GM23338 (cell line): ENCODE measurements at regions not wholly inside any gene's neighbourhood (a gene's known extent, or its start where the extent isn't known, plus 50 kb on each side); places are given as distances from the start of the nearest gene placed in this dataset.
A peak's percentile ranks its signal among the peaks of the same experiment; 100 is the strongest.

Source experiments
- ATAC-seq: fragments of 200-7000 bp; cut with Tn5 transposase; 3 replicates; pipeline ENCODE4 v1.9.1; 2020
- DNase-seq: peaks from one replicate; pipeline ENCODE4 v3.0.0-alpha.2; 2015; ENCODE audit warnings: low spot score
- H2AFZ ChIP-seq: fragments of 200-600 bp; sonication (generic); 2 replicates; pipeline ENCODE4 v1.8.0; 2016; ENCODE audit warnings: antibody characterized with exemption, mild to moderate bottlenecking, moderate library complexity
- H3F3A ChIP-seq: fragments of 200-600 bp; sonication (generic); replicated peaks from 2 replicates; pipeline ENCODE4 v1.8.0; 2017; ENCODE audit warnings: antibody characterized with exemption, mixed run types, low read depth
- H3K27ac ChIP-seq: fragments of 200-600 bp; sonication (generic); 2 replicates; pipeline ENCODE4 v1.6.1; 2016; ENCODE audit warnings: low read depth
- H3K27me3 ChIP-seq: fragments of 200-600 bp; sonication (generic); 2 replicates; pipeline ENCODE4 v1.8.0; 2016; ENCODE audit warnings: mild to moderate bottlenecking, mixed run types, moderate library complexity; ENCODE audit not compliant: insufficient read depth
- H3K36me3 ChIP-seq: fragments of 200-600 bp; sonication (generic); 2 replicates; pipeline ENCODE4 v1.8.0; 2016; ENCODE audit warnings: mild to moderate bottlenecking; ENCODE audit not compliant: insufficient read depth
- H3K4me1 ChIP-seq: fragments of 200-600 bp; sonication (generic); 2 replicates; pipeline ENCODE4 v1.8.0; 2016; ENCODE audit warnings: mild to moderate bottlenecking, moderate library complexity; ENCODE audit not compliant: insufficient read depth
- H3K4me2 ChIP-seq: fragments of 200-600 bp; sonication (generic); 2 replicates; pipeline ENCODE4 v1.7.1; 2017; ENCODE audit warnings: mixed run types
- H3K4me3 ChIP-seq: fragments of 200-600 bp; sonication (generic); 2 replicates; pipeline ENCODE4 v1.6.1; 2016; ENCODE audit warnings: mixed run types
- H3K79me2 ChIP-seq: fragments of 200-600 bp; sonication (generic); replicated peaks from 2 replicates; pipeline ENCODE4 v1.8.0; 2017; ENCODE audit warnings: mild to moderate bottlenecking; ENCODE audit not compliant: insufficient read depth
- H3K9me2 ChIP-seq: fragments of 200-600 bp; sonication (generic); 2 replicates; pipeline ENCODE4 v1.8.0; 2017; ENCODE audit not compliant: insufficient read depth
- H4K20me1 ChIP-seq: fragments of 200-600 bp; sonication (generic); replicated peaks from 2 replicates; pipeline ENCODE4 v1.8.0; 2017; ENCODE audit warnings: mild to moderate bottlenecking; ENCODE audit not compliant: insufficient read depth
- H3K27ac Mint-ChIP-seq: 2 replicates; pipeline ENCODE4 v1.8.0; 2020; ENCODE audit warnings: inconsistent platforms, mild to moderate bottlenecking, moderate library complexity, mixed read lengths
- H3K27me3 Mint-ChIP-seq: 3 replicates; pipeline ENCODE4 v1.8.0; 2022; ENCODE audit warnings: low read depth, mild to moderate bottlenecking, moderate library complexity, mixed read lengths, inconsistent platforms; ENCODE audit not compliant: insufficient read depth, poor library complexity
- H3K36me3 Mint-ChIP-seq: 3 replicates; pipeline ENCODE4 v1.8.0; 2021; ENCODE audit warnings: low read depth, mild to moderate bottlenecking, inconsistent platforms, moderate library complexity, mixed read lengths
- H3K4me1 Mint-ChIP-seq: 3 replicates; pipeline ENCODE4 v1.8.0; 2020; ENCODE audit warnings: mild to moderate bottlenecking, inconsistent platforms, mixed read lengths
- H3K4me3 Mint-ChIP-seq: 3 replicates; pipeline ENCODE4 v1.8.0; 2021; ENCODE audit warnings: moderate library complexity, mild to moderate bottlenecking, inconsistent platforms, mixed read lengths
- H3K9me3 Mint-ChIP-seq: 3 replicates; pipeline ENCODE4 v1.8.0; 2020; ENCODE audit warnings: moderate library complexity, mild to moderate bottlenecking, inconsistent platforms, mixed read lengths
- CREB1 ChIP-seq: fragments of 250-450 bp; sonication (Bioruptor Pico); IDR thresholded peaks from 2 replicates; pipeline ENCODE4 v1.5.0; 2020; ENCODE audit warnings: low read depth, mild to moderate bottlenecking, moderate library complexity
- CTCF ChIP-seq, 2 experiments: fragments of 200-600 bp in 1 of 2; sonication (generic) in 1 of 2; conservative IDR thresholded peaks; 2 replicates each; pipeline versions ENCODE4 v1.5.1 to v1.6.1; 2016 to 2017; ENCODE audit warnings: antibody characterized with exemption in 2 of 2, low read depth in 2 of 2, mild to moderate bottlenecking in 2 of 2, moderate library complexity in 1 of 2
- ETS1 ChIP-seq: IDR thresholded peaks from 2 replicates; pipeline ENCODE4 v1.6.1; 2016; ENCODE audit warnings: antibody characterized with exemption
- EZH2 ChIP-seq: fragments of 200-600 bp; sonication (generic); IDR thresholded peaks from one replicate; pipeline ENCODE4 v1.8.0; 2017; ENCODE audit warnings: antibody characterized with exemption, mild to moderate bottlenecking, low read depth; ENCODE audit not compliant: unreplicated experiment
- EZH2phosphoT487 ChIP-seq: fragments of 200-600 bp; sonication (generic); IDR thresholded peaks from one replicate; pipeline ENCODE4 v1.8.1; 2018; ENCODE audit warnings: antibody characterized with exemption; ENCODE audit not compliant: unreplicated experiment
- JUNB ChIP-seq: IDR thresholded peaks from one replicate; pipeline ENCODE4 v1.6.1; 2016; ENCODE audit warnings: antibody characterized with exemption; ENCODE audit not compliant: unreplicated experiment
- NANOG ChIP-seq: IDR thresholded peaks from 2 replicates; pipeline ENCODE4 v1.6.1; 2016; ENCODE audit warnings: antibody characterized with exemption, borderline replicate concordance
- POLR2AphosphoS5 ChIP-seq: IDR thresholded peaks from 2 replicates; pipeline ENCODE4 v1.6.1; 2016; ENCODE audit warnings: antibody characterized with exemption, low read depth
- REST ChIP-seq: IDR thresholded peaks from one replicate; pipeline ENCODE4 v1.6.1; 2018; ENCODE audit warnings: antibody characterized with exemption; ENCODE audit not compliant: unreplicated experiment
- STAT1 ChIP-seq: IDR thresholded peaks from one replicate; pipeline ENCODE4 v1.6.1; 2016; ENCODE audit warnings: antibody characterized with exemption; ENCODE audit not compliant: unreplicated experiment
- ZNF114 ChIP-seq: fragments of 250-450 bp; sonication (Bioruptor Pico); IDR thresholded peaks from 2 replicates; pipeline ENCODE4 v1.5.0; 2020; ENCODE audit warnings: mild to moderate bottlenecking, moderate library complexity
- ZNF331 ChIP-seq: fragments of 250-450 bp; sonication (Bioruptor Pico); IDR thresholded peaks from 2 replicates; pipeline ENCODE4 v1.5.0; 2020; ENCODE audit warnings: low read depth, mild to moderate bottlenecking, moderate library complexity
- ZNF462 ChIP-seq: fragments of 250-450 bp; sonication (Bioruptor Pico); IDR thresholded peaks from 2 replicates; pipeline ENCODE4 v1.5.0; 2020; ENCODE audit warnings: mild to moderate bottlenecking, moderate library complexity

- peaks cover 4% of the 10 kb centered on the region; the same call in 1 of the 2 replicates for H3K4me1 ChIP-seq
- Mint-ChIP-seq H3K27ac (no peak overlapping the region), H3K36me3 (peaks cover 20% of the 10 kb centered on the region), H3K27me3 (peaks cover 7% of the 10 kb centered on the region), H3K9me3 (peaks cover 24% of the 10 kb centered on the region), H3K4me1 (peaks cover 17% of the 10 kb centered on the region), H3K4me3 (no peak overlapping the region)
- H4K20me1 ChIP-seq: no peaks in the 10 kb centered on the region
- H3K9me2 ChIP-seq: no peaks in the 10 kb centered on the region
- H3K27ac ChIP-seq: no peak overlapping the region
- H3K4me3 ChIP-seq: no peak overlapping the region
- peak overlapping the region; percentile 95; the same call in 1 of the 2 replicates for H2AFZ ChIP-seq
- H3K27me3 ChIP-seq: no peaks in the 10 kb centered on the region
- no peak for TF ChIP-seq ZNF331 (CRISPR knock-in tag)
- no peak for TF ChIP-seq EZH2phosphoT487
- no peak for TF ChIP-seq ZNF462 (CRISPR knock-in tag)
- no peak for TF ChIP-seq NANOG
- TF ChIP-seq CREB1: no peak
- TF ChIP-seq STAT1: no peak
- TF ChIP-seq REST: no peak
- TF ChIP-seq POLR2AphosphoS5: no peak
- TF ChIP-seq CTCF (conservative IDR thresholded peaks at IDR 0.05; ENCODE audit: low read depth in 2 of 2): no peak
- TF ChIP-seq ZNF114 (CRISPR knock-in tag): no peak
- TF ChIP-seq ETS1: no peak
- TF ChIP-seq EZH2: no peak
- TF ChIP-seq JUNB: no peak
- no peak for DNase-seq
- H3K4me2 ChIP-seq: no peak overlapping the region
- no peaks in the 10 kb centered on the region for H3K79me2 ChIP-seq
- ATAC-seq: no peak
- no peaks in the 10 kb centered on the region for H3F3A ChIP-seq
- no peaks in the 10 kb centered on the region for H3K36me3 ChIP-seq
These were observed 91.4 kb upstream of the NCK2 start for GRCh38 chr2:105653302-105653701.
